GM21423 (cell line): ENCODE measurements at regions not wholly inside any gene's neighbourhood (a gene's known extent, or its start where the extent isn't known, plus 50 kb on each side); places are given as distances from the start of the nearest gene placed in this dataset.
A peak's percentile ranks its signal among the peaks of the same experiment; 100 is the strongest.
"Not testable (repeated sequence)": the region's sequence is repeated elsewhere in the genome, so short reads cannot be mapped to it uniquely, and the experiment has no call there.

Experiments
- ATAC-seq: cut with Tn5 transposase; IDR thresholded peaks from one replicate; pipeline ENCODE4 v1.9.1; 2021; ENCODE audit warnings: mild to moderate bottlenecking, moderate library complexity; ENCODE audit not compliant: unreplicated experiment

DNA sequence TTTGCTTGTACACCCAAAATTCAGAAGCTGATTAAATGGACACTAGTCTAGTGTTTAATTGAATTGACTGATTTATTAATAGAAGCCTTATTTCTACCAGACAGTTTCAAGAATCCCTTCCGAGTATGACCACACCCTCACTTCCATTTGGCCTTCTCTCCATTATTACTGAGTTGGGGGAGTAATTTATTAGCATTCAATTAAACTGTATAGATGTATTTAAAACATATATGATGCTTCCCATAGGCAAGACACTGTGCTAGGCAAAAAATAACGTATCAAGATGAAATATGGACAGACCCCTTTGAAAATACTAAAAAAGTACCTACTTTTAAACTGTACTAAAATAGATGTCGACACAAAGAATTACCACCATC is 112.9 kb upstream of the PHACTR1 start:
- no peak for ATAC-seq

- peak; percentile 44 for ATAC-seq
Measured at GRCh38 chr6:12605888-12606345, 110.7 kb upstream of the PHACTR1 start.

DNA sequence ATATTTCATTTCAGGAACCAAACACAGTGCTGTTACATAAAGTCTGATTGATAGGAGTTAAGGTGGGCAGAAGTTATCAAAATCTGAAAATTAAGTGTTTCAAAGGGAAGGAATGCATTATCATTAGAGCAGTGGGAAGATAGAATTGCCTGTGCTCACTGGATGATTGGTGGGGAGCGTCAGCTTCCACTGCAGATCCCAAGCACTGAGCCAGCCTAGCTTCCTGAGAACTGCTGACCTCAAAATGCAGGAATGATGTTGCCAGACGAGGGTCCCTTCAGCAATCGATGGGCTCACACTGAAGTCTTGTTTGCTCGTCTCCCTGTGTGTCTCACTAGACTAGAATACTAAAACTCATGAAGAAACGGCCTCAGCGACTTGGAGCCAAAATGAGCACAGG is 110.0 kb upstream of the PHACTR1 start:
- ATAC-seq = no peak

DNA sequence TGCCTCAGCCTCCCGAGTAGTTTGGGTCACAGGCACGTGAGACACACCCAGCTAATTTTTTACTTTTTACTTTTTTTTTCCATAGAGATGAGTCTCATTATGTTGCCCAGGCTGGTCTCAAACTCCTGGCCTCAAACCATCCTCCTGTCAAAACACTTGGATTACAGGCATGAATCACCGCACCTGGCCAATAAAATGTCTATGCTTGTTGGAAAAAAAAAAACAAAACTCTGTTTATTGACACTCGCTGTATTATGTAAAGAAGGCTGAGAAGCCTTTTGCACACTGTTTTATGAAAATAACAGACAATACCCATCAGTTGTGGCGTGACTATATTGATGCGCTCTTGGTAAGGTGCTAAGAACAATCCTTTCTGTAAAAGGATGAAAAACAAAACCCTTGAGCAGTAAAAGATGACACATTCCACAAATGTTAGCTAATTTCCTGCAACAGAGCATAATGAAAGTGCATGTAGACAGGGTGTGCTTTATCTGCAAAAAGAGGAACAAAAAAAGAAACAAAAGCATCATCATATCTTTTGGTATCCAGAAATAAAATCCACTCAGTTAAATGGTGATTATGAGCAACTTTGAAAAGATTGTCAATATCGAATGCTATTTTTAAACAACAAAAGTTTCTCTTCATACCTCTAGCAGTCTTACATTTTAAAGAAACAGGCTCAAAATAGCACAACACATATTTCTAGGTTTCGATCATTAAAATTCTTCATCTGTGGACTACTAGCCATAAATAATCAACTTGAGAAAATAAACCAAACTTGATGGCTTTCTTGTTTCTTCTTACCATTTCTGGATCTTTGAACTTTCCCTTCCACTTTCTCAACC is 108.3 kb upstream of the PHACTR1 start:
- peak; percentile 74 for ATAC-seq

DNA sequence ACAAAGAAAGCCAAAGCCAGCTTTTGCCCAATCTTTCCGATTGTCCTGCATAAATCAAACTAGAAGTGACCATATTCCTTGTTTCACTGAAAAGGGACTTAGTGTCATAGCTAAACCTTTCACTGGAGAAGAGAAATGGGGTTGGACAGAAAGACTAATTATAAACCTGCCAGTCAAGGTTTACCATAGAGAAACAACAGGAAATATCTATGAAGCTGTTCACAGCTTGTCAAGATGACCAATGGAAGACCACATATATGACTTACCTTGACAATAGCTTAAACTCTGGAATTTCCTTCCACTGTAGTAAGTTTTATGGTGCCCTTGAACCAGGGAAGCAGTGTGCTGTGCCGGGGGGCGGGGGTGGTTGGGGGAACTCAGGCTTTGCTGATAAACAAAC is 107.7 kb upstream of the PHACTR1 start:
- no peak for ATAC-seq

DNA sequence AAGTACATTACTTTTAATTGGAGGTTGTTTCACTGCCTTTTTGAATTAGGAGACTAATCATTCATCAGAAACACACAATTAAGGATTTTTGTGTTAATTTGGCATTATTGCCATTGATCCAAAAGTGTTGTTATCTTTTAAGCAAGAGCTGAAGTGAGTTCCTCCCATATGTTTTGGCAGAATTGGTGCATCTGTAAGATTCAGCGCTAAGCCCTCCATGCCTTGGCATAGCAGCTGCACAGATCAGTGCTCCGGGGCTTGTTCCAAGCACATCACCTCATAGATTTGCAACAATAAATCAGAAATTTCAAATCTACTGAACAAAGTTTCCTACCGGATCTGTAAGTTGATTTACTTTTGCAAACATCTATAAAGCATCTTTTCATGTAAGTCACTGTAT is 106.8 kb upstream of the PHACTR1 start:
- ATAC-seq = no peak

GRCh38 chr6:12610862-12611261 is 105.7 kb upstream of the PHACTR1 start:
- no peak for ATAC-seq

- ATAC-seq = no peak
Measured at GRCh38 chr6:12613811-12614210, 102.8 kb upstream of the PHACTR1 start.

DNA sequence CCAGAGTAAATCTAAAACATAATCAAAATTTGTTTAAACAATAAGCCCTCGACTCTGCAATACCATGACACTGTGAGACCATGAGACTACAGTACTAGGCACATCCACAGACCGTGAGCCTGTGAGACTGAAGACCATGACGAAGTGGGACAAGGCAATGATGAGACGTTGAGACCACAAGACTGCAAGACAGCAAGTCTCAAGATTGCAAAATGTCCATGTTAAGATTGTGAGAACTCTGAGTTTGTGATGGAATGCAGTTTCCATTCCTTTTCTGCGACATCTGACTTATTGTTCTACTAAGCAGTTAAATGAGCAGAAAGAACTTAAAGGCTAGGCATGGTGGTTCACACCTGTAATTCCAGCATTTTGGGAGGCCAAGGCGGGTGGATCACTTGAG is 102.1 kb upstream of the PHACTR1 start:
- ATAC-seq = no peak

- ATAC-seq = no peak
Measured at GRCh38 chr6:12618296-12618695, 98.3 kb upstream of the PHACTR1 start.

GRCh38 chr6:12621754-12622153 is 94.8 kb upstream of the PHACTR1 start:
- no peak for ATAC-seq

- no peak for ATAC-seq
Measured at GRCh38 chr6:12622566-12622965, 94.0 kb upstream of the PHACTR1 start.

DNA sequence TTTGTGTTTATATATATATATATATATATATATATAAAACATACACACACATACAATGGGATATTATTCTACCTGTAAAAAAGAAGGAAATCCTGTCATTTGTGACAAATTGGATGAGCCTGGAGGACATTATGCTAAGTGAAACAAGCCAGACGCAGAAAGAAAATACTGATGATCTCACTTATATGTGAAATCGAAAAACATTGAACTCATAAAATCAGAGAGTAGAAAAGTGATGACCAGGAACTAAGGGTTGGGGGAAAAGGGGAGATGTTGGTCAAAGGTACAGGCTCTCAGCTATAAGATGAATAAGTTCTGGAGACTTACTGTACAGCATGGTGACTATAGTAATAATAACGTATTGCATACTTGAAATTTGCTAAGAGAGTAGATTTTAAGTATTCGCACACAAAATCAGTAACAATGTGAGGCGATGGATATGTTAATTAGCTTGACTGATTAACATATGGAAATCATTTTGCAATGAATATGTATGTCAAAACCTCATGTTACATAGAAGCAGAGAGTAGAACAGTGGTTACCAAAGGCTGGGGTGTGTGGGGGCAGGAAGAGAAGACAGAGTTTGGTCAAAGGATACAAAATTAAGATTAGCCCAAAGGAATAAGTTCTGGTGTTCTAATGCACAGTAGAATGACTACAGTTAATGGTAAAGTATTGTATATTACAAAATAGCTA is 92.3 kb upstream of the PHACTR1 start:
- no peak for ATAC-seq

GRCh38 chr6:12627053-12627452 is 89.5 kb upstream of the PHACTR1 start:
- ATAC-seq = no peak

DNA sequence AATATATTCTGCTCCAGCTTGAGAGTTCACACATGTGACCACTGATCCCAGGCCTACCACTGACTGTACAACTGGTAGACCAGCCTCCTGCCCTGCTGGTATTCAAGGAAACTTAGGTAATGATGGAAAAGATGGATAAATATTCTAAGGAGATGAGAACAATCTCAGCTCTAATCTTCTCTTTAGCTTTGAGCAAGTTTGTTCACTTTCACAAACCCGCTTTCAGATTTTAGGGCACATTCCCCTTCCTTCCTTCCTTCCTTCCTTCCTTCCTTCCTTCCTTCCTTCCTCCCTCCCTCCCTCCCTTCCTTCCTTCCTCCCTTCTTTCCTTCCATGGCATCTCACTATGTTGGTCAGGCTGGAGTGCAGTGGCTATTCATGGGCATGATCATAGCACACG is 88.2 kb upstream of the PHACTR1 start:
- ATAC-seq = no peak

GRCh38 chr6:12633746-12634145 is 82.8 kb upstream of the PHACTR1 start:
- not testable (repeated sequence) for ATAC-seq

DNA sequence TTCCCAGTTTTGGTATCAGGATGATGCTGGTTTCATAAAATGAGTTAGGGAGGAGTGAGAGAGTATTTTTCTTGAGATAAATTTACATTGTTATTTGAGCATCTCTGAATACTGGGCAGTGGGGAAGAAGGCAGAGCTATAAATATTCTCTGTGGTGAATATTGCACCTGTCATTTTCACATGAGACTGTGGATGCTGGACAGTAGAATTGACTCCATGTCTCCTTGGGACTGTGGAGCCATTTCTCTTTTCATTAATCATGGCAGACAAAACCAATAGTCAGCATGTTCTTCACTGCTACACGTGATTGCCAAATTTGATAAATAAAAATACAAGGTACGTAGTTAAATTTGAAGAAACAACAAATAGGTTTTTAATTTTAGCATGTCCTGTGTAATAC is 81.2 kb upstream of the PHACTR1 start:
- no peak for ATAC-seq

- ATAC-seq = no peak
Measured at GRCh38 chr6:12635813-12636212, 80.8 kb upstream of the PHACTR1 start.

- ATAC-seq = no peak
Measured at GRCh38 chr6:12636336-12636735, 80.2 kb upstream of the PHACTR1 start.

GRCh38 chr6:12637960-12638641 is 78.5 kb upstream of the PHACTR1 start:
- ATAC-seq = peak; percentile 73

DNA sequence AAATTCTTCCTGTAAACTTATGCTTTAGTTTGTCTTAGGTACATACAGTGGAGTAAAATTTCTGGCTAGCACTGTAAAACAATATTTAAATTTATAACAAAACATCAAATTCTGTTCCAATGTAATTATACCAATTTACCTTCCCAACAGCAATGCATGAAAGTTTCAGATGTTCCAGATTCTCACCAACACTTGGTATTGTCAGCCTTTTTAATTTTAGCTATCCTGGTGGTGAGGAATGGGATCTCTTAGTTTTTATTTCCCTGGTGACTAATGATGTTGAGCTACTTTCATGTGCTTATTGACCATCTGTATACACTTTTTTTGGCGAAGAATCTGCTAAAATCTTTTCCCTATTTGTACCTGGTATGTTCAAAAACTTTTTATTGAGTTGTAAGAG is 76.1 kb upstream of the PHACTR1 start:
- no peak for ATAC-seq

DNA sequence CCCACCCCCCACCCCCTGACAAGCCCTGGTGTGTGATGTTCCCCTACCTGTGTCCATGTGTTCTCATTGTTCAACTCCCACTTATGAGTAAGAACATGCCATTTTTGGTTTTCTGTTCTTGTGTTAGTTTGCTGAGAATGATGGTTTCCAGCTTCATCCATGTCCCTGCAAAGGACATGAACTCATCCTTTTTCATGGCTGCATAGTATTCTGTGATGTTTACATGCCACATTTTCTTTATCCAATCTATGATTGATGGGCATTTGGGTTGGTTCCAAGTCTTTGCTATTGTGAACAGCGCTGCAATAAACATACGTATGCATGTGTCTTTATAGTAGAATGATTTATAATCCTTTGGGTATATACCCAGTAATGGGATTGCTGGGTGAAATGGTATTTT is 74.8 kb upstream of the PHACTR1 start:
- not testable (repeated sequence) for ATAC-seq
